CD14-positive monocyte (primary cell): ENCODE measurements at regions not wholly inside any gene's neighbourhood (a gene's known extent, or its start where the extent isn't known, plus 50 kb on each side); places are given as distances from the start of the nearest gene placed in this dataset.

Source experiments
- DNase-seq, 3 donors: peaks; one replicate each; pipeline ENCODE4 v3.0.0-alpha.2; 2011 to 2022
- H2AFZ ChIP-seq: 2 replicates; pipeline ENCODE4 v1.6.0; 2012; ENCODE audit warnings: mild to moderate bottlenecking, low read depth, low read length, inconsistent platforms; ENCODE audit not compliant: insufficient read depth, poor library complexity, severe bottlenecking
- H3K27ac ChIP-seq, 2 donors: 1 replicate in 1 of 2; 2 replicates in 1 of 2; pipeline ENCODE4 v1.5.1; 2012 to 2013; ENCODE audit warnings: low read length in 2 of 2, control low read depth in 1 of 2, inconsistent platforms in 1 of 2, low read depth in 1 of 2, mild to moderate bottlenecking in 1 of 2
- H3K27me3 ChIP-seq, 2 donors: one replicate each; pipeline versions ENCODE4 v1.6.0 to v1.6.1; 2011 to 2013; ENCODE audit warnings: low read length in 2 of 2; ENCODE audit not compliant: control insufficient read depth in 2 of 2, insufficient read depth in 2 of 2
- H3K36me3 ChIP-seq, 2 donors: replicated peaks in 1 of 2; 1 replicate in 1 of 2; 2 replicates in 1 of 2; pipeline versions ENCODE4 v1.5.1 to v1.6.1; 2012 to 2013; ENCODE audit warnings: low read length in 2 of 2, control low read depth in 1 of 2, inconsistent platforms in 1 of 2, mild to moderate bottlenecking in 1 of 2; ENCODE audit not compliant: insufficient read depth in 2 of 2, control insufficient read depth in 1 of 2
- H3K4me1 ChIP-seq, 2 donors: 1 replicate in 1 of 2; 2 replicates in 1 of 2; pipeline versions ENCODE4 v1.5.1 to v1.6.1; 2012 to 2013; ENCODE audit warnings: low read length in 2 of 2, control low read depth in 1 of 2, inconsistent platforms in 1 of 2, mild to moderate bottlenecking in 1 of 2, moderate library complexity in 1 of 2; ENCODE audit not compliant: insufficient read depth in 2 of 2, control insufficient read depth in 1 of 2
- H3K4me2 ChIP-seq: replicated peaks from 2 replicates; pipeline ENCODE3; 2012; ENCODE audit warnings: low read length, moderate library complexity, mild to moderate bottlenecking; ENCODE audit not compliant: poor library complexity, severe bottlenecking; ENCODE audit errors: extremely low read depth
- H3K4me3 ChIP-seq, 3 experiments: fragments of 200-600 bp in 1 of 3; sonication (generic) in 1 of 3; replicated peaks in 1 of 3; 1 replicate in 2 of 3; 2 replicates in 1 of 3; pipeline ENCODE4 v1.5.1; 2011 to 2013; ENCODE audit warnings: low read length in 3 of 3, mild to moderate bottlenecking in 3 of 3, control low read depth in 2 of 3, low read depth in 2 of 3, inconsistent platforms in 1 of 3, moderate library complexity in 1 of 3
- H3K79me2 ChIP-seq: 2 replicates; pipeline ENCODE4 v1.6.0; 2012; ENCODE audit warnings: mild to moderate bottlenecking, control low read depth, inconsistent platforms, low read length, moderate library complexity; ENCODE audit not compliant: insufficient read depth
- H3K9ac ChIP-seq: 2 replicates; pipeline ENCODE4 v1.6.0; 2017; ENCODE audit warnings: low read length, mild to moderate bottlenecking; ENCODE audit not compliant: insufficient read depth, poor library complexity, severe bottlenecking
- H3K9me3 ChIP-seq, 2 donors: replicated peaks in 1 of 2; 1 replicate in 1 of 2; 2 replicates in 1 of 2; pipeline versions ENCODE4 v1.5.1 to v1.6.1; 2012 to 2013; ENCODE audit warnings: low read length in 2 of 2, control low read depth in 1 of 2; ENCODE audit not compliant: control insufficient read depth in 1 of 2, insufficient read depth in 1 of 2
- H4K20me1 ChIP-seq: 2 replicates; pipeline ENCODE4 v1.6.0; 2012; ENCODE audit warnings: mild to moderate bottlenecking, low read length, control low read depth, moderate library complexity; ENCODE audit not compliant: insufficient read depth
- H3K27ac Mint-ChIP-seq, 7 donors: one replicate each; pipeline ENCODE4 v1.8.0; 2020; ENCODE audit warnings: mild to moderate bottlenecking in 7 of 7, mixed read lengths in 7 of 7, moderate library complexity in 6 of 7, inconsistent platforms in 2 of 7
- H3K27me3 Mint-ChIP-seq, 3 donors: one replicate each; pipeline ENCODE4 v1.8.0; 2021 to 2022; ENCODE audit warnings: low read depth in 3 of 3, mild to moderate bottlenecking in 3 of 3, mixed read lengths in 3 of 3, moderate library complexity in 3 of 3, inconsistent platforms in 1 of 3
- H3K36me3 Mint-ChIP-seq, 2 donors: one replicate each; pipeline ENCODE4 v1.8.0; 2020; ENCODE audit warnings: mixed read lengths in 2 of 2, inconsistent platforms in 1 of 2, mild to moderate bottlenecking in 1 of 2
- H3K4me1 Mint-ChIP-seq: one replicate; pipeline ENCODE4 v1.8.0; 2020; ENCODE audit warnings: mild to moderate bottlenecking, mixed read lengths
- H3K4me3 Mint-ChIP-seq, 2 donors: one replicate each; pipeline ENCODE4 v1.8.0; 2020; ENCODE audit warnings: mild to moderate bottlenecking in 2 of 2, mixed read lengths in 2 of 2, moderate library complexity in 1 of 2
- H3K9me3 Mint-ChIP-seq, 7 donors: one replicate each; pipeline ENCODE4 v1.8.0; 2020 to 2022; ENCODE audit warnings: mixed read lengths in 7 of 7, mild to moderate bottlenecking in 6 of 7, moderate library complexity in 6 of 7, inconsistent platforms in 2 of 7
- whole genome bisulfite sequencing: methylation state at CpG from one replicate; pipeline ENCODE4 v1.1.5; 2013; ENCODE audit warnings: missing lambda C conversion rate; ENCODE audit not compliant: insufficient coverage; 5-methylcytosine and 5-hydroxymethylcytosine counted together
- intact Hi-C, 2 donors: fragments of 100-400 bp; cut with micrococcal nuclease; formaldehyde crosslinking; loops; one replicate each; pipeline versions ENCODE4 v1.15.0 to v1.15.1; 2023
- TF ChIP-seq, protein P1 (sequence below): fragments of 200-600 bp; IDR thresholded peaks from one replicate; pipeline ENCODE4 v1.8.0; 2022; ENCODE audit warnings: antibody characterized with exemption, mild to moderate bottlenecking

DNA sequence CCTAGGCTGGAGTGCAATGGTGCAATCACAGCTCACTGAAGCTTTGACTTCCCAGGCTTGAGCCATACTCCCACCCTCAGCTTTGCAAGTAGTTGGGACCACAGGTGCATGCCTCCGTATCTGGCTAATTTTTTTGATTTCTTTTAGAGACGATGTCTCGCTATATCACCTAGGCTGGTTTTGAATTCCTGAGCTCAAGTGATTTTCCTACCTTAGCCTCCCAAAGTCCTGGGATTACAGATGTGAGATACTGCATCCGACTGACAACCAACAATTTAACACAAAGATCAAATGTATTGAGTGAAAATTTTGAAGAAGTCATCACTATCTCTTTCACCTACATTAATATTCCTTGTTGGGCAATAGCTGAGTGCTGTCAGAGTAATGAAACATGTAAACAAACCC lies 181.6 kb downstream of the MYCN start:
- H3K27me3 Mint-ChIP-seq: peaks cover 0 to 2% (median 2%) of the 10 kb centered on the region in 3 donors
- no peak for DNase-seq
- H3K4me3 Mint-ChIP-seq: no peak overlapping the region
- no peaks in the 10 kb centered on the region for H3K27me3 ChIP-seq
- no peak overlapping the region for H3K9ac ChIP-seq
- no peaks in the 10 kb centered on the region for H3K36me3 Mint-ChIP-seq
- no peaks in the 10 kb centered on the region for H3K36me3 ChIP-seq
- H4K20me1 ChIP-seq: no peaks in the 10 kb centered on the region
- H3K27ac Mint-ChIP-seq: no peak overlapping the region
- no peaks in the 10 kb centered on the region for H3K79me2 ChIP-seq
- H3K9me3 ChIP-seq: no peaks in the 10 kb centered on the region
- H3K4me2 ChIP-seq: no peak overlapping the region
- H3K4me1 Mint-ChIP-seq: no peaks in the 10 kb centered on the region
- no peak overlapping the region for H2AFZ ChIP-seq
- no peak overlapping the region for H3K27ac ChIP-seq
- intact Hi-C loops: no loop called here
- WGBS: 88% methylated on average over 1 of the region's 4 CpGs
- H3K4me3 ChIP-seq: no peak overlapping the region
- H3K4me1 ChIP-seq: no peaks in the 10 kb centered on the region
- no peaks in the 10 kb centered on the region for H3K9me3 Mint-ChIP-seq
- TF ChIP-seq, protein P1, sequence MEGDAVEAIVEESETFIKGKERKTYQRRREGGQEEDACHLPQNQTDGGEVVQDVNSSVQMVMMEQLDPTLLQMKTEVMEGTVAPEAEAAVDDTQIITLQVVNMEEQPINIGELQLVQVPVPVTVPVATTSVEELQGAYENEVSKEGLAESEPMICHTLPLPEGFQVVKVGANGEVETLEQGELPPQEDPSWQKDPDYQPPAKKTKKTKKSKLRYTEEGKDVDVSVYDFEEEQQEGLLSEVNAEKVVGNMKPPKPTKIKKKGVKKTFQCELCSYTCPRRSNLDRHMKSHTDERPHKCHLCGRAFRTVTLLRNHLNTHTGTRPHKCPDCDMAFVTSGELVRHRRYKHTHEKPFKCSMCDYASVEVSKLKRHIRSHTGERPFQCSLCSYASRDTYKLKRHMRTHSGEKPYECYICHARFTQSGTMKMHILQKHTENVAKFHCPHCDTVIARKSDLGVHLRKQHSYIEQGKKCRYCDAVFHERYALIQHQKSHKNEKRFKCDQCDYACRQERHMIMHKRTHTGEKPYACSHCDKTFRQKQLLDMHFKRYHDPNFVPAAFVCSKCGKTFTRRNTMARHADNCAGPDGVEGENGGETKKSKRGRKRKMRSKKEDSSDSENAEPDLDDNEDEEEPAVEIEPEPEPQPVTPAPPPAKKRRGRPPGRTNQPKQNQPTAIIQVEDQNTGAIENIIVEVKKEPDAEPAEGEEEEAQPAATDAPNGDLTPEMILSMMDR: no peak

DNA sequence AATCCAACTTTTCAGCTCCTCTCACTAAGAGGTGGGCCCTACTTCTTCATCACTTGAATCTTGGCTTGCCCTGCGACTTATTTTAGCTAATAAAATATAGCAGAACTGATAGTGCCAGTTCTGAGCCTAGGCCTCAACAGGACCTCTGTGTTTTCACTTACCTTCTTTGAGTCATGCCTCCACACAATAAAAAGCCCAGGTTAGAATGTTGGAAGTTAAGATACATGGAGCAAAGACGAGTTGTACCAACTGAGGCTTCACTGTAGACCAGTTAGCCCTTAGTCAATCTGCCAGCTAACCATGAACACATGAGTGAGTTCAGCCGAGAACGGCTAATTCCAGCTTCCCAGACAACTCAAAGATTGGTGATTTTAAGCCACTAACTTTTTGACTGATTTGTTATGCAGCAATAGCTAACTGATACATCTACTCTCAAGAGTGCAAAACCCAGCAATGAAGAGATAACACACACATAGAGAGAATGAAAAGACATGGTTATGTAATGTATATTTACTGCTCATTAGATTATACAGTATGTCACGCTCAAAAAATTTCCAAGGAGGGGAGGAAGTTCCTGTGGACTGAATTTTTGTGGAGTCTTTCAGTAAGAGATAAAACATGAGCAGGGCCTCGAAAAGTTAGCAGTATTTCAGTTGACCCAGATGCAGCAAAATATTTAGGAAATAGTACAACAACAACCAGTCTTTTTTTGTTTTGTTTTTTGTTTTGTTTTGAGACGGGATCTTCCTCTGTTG lies 181.1 kb downstream of the MYCN start:
- Histone ChIP-seq H3K27ac (no peak overlapping the region), H3K9me3 (no peaks in the 10 kb centered on the region), H4K20me1 (no peaks in the 10 kb centered on the region), H3K9ac (no peak overlapping the region), H3K27me3 (no peaks in the 10 kb centered on the region), H3K36me3 (no peaks in the 10 kb centered on the region), H3K4me2 (no peak overlapping the region), H3K4me1 (no peaks in the 10 kb centered on the region), H3K4me3 (no peak overlapping the region), H3K79me2 (no peaks in the 10 kb centered on the region), H2AFZ (no peak overlapping the region)
- WGBS: no CpG with 5 or more reads among the region's 7 CpGs
- Mint-ChIP-seq H3K27me3 (peaks cover 0 to 2% (median 2%) of the 10 kb centered on the region in 3 donors), H3K4me1 (no peaks in the 10 kb centered on the region), H3K36me3 (no peaks in the 10 kb centered on the region), H3K27ac (no peak overlapping the region), H3K9me3 (no peaks in the 10 kb centered on the region), H3K4me3 (no peak overlapping the region)
- TF ChIP-seq, protein P1: no peak
- intact Hi-C loops: no loop called here
- no peak for DNase-seq
